ENCODE measurements at regions not wholly inside any gene's neighbourhood (a gene's known extent, or its start where the extent isn't known, plus 50 kb on each side); places are given as distances from the start of the nearest gene placed in this dataset.

DNA sequence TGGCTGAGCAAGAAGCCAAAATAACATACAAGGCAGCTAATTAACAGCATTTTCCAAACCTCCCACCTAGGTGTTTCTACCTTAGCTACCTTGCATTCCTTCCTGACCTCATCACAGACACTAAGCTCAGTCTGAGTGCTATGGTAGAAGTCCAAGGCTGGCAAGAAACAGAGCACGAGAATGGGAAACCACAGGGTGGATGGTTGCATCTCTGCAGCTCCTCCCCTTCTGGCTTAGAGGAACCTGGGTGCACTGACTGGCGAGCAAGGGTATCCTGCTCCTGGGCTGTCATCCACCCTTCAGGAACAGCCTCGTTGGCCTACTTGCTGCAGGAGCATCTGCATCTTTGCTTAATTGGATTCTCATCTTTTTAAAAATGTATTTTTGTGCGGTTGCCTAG, 73.1 kb upstream of the KIRREL3 start:
- H3K27ac ChIP-seq, result no peak overlapping the region
- no peaks in the 10 kb centered on the region for H3K36me3 ChIP-seq
- 39 to 47% methylated on average over 4 of the region's 4 CpGs for WGBS, 2 donors
- H3K4me1 ChIP-seq, result no peaks in the 10 kb centered on the region
- intact Hi-C loops (cut with DNase I), result no loop called here
- no peaks in the 10 kb centered on the region for H3K9me3 ChIP-seq
- DNase-seq, result no peak
- no peak overlapping the region for H3K4me3 ChIP-seq
- no peaks in the 10 kb centered on the region for H3K27me3 ChIP-seq
- TF ChIP-seq, protein P1, sequence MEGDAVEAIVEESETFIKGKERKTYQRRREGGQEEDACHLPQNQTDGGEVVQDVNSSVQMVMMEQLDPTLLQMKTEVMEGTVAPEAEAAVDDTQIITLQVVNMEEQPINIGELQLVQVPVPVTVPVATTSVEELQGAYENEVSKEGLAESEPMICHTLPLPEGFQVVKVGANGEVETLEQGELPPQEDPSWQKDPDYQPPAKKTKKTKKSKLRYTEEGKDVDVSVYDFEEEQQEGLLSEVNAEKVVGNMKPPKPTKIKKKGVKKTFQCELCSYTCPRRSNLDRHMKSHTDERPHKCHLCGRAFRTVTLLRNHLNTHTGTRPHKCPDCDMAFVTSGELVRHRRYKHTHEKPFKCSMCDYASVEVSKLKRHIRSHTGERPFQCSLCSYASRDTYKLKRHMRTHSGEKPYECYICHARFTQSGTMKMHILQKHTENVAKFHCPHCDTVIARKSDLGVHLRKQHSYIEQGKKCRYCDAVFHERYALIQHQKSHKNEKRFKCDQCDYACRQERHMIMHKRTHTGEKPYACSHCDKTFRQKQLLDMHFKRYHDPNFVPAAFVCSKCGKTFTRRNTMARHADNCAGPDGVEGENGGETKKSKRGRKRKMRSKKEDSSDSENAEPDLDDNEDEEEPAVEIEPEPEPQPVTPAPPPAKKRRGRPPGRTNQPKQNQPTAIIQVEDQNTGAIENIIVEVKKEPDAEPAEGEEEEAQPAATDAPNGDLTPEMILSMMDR (IDR thresholded peaks at IDR 0.05), result no peak
- no peak for TF ChIP-seq POLR2A (IDR thresholded peaks at IDR 0.05)

DNA sequence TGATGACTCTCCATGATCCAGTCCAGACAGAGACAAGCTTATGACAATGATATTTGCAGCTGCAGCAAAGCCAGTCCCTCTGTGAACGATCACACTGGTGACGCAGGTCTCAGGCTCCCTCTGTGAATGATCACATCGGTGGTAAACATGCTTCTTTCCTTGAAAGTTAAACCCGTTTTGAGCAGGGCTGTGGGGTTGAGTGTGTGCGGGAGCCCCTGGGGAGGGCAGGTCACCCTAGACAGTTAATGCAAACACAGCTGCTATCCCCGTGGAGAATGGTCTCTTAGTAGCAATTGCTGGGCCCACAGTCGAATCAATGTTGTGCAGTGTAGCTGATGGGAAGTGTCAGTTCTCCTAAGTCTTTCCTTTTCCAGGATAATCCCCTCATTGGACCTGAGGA, 71.0 kb upstream of the KIRREL3 start:
- Histone ChIP-seq H3K9me3 (no peaks in the 10 kb centered on the region), H3K27me3 (no peaks in the 10 kb centered on the region), H3K36me3 (no peaks in the 10 kb centered on the region), H3K27ac (no peak overlapping the region), H3K4me3 (no peak overlapping the region), H3K4me1 (no peaks in the 10 kb centered on the region)
- 20 to 42% methylated on average over 3 to 7 of the region's 7 CpGs for WGBS, 2 donors
- TF ChIP-seq, protein P1 (IDR thresholded peaks at IDR 0.05), result no peak
- no peak for TF ChIP-seq POLR2A (IDR thresholded peaks at IDR 0.05)
- DNase-seq, result no peak
- intact Hi-C loops (cut with DNase I), result no loop called here

DNA sequence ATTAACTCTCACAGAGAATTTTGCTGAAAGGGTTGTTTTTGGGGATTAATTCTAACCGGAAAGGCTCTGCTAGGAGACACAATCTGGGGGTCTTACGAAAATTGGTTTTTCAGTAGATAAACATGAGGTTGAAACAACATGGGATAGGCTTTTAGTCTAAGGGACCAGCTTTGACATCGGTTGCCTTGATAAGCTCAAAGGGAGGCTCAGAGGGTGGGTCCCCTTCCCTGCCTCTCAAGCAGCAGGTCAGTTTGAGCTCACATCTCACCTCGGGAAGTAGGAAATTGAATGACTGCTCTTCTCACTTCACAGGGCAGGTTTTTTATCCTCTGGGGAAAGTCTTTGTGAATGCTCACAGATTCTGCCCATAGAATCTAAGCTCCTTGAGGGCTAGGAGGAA, 70.2 kb upstream of the KIRREL3 start:
- intact Hi-C loops (cut with DNase I), result no loop called here
- no peak for DNase-seq

DNA sequence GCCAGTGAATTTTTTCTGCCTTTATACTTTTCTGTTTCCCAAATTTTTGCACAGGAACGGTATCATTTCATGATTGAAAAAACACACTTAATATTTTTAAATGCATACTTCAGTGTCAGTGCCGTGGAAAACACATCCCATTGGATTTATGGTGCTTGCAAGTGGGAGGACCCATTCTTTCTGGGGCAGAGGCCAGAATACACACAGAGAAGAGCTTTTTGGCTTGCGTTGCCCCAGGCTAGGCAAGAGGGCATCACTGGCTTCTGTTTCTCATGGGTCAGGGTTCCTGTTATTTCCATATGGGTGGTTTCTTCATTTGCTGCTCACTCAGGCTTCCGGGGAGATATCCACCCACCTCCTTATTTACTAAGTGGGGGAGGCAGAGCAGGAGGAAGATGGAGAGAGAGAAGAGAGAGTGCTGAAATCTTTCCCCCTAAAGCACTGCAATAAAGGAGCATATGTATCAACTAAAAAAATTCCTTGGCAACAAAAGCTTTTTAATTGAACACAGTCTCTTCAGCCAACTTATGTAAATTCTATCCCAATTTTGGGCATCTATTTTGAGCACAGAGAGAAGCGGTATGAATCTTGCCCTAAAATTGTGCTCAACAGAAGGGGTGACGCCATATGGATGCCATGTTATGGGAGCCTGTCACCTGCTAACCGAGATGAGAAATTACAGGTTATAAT, 66.0 kb upstream of the KIRREL3 start:
- DNase-seq, result no peak
- Histone ChIP-seq H3K9me3 (no peaks in the 10 kb centered on the region), H3K4me1 (no peaks in the 10 kb centered on the region), H3K27ac (no peak overlapping the region), H3K4me3 (no peak overlapping the region), H3K36me3 (no peaks in the 10 kb centered on the region), H3K27me3 (no peaks in the 10 kb centered on the region)
- intact Hi-C loops (cut with DNase I), result no loop called here
- 53 to 72% methylated on average over 6 to 7 of the region's 7 CpGs for WGBS, 2 donors
- TF ChIP-seq, protein P1 (IDR thresholded peaks at IDR 0.05), result no peak
- TF ChIP-seq POLR2A (IDR thresholded peaks at IDR 0.05), result no peak

More for the DNA sequence above, 70.2 kb upstream of the KIRREL3 start:
- WGBS, 2 donors, result 55 to 71% methylated on average over 4 of the region's 4 CpGs
- no peaks in the 10 kb centered on the region for H3K9me3 ChIP-seq
- no peak overlapping the region for H3K27ac ChIP-seq
- no peaks in the 10 kb centered on the region for H3K27me3 ChIP-seq
- no peak for TF ChIP-seq POLR2A (IDR thresholded peaks at IDR 0.05)
- TF ChIP-seq, protein P1 (IDR thresholded peaks at IDR 0.05), result no peak
- H3K4me1 ChIP-seq, result no peaks in the 10 kb centered on the region
- no peak overlapping the region for H3K4me3 ChIP-seq
- no peaks in the 10 kb centered on the region for H3K36me3 ChIP-seq

DNA sequence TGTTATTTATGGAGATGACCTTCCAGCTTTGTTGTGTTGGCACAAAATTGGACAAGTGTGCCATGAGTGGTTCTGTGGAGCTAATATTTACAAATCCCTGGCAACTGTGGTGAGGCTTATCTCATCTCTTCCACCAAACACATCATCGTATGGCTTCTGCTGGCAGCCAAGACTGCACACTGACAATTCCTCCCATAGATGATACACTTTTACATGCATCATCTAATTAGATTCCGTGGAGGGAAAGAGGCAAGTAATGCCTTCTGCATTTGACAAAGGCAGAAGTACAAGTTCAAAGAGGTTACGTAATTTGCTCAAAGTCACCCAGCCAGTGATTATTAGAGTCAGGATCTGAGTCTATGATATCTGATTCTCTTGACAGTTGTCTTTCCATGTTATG, 62.7 kb upstream of the KIRREL3 start:
- TF ChIP-seq POLR2A (IDR thresholded peaks at IDR 0.05), result no peak
- TF ChIP-seq, protein P1 (IDR thresholded peaks at IDR 0.05), result no peak
- H3K27ac ChIP-seq, result no peak overlapping the region
- 61 to 74% methylated on average over 3 of the region's 3 CpGs for WGBS, 2 donors
- DNase-seq, result no peak
- no peaks in the 10 kb centered on the region for H3K9me3 ChIP-seq
- no peaks in the 10 kb centered on the region for H3K4me1 ChIP-seq
- no peaks in the 10 kb centered on the region for H3K27me3 ChIP-seq
- intact Hi-C loops (cut with DNase I), result no loop called here
- H3K36me3 ChIP-seq, result no peaks in the 10 kb centered on the region
- no peak overlapping the region for H3K4me3 ChIP-seq
